Heart left ventricle (tissue), 13 donors: ENCODE measurements at regions not wholly inside any gene's neighbourhood (a gene's known extent, or its start where the extent isn't known, plus 50 kb on each side); places are given as distances from the start of the nearest gene placed in this dataset.

Experiments used
- POLR2A ChIP-seq, 2 donors: fragments of 450-650 bp; IDR thresholded peaks; one replicate each; pipeline ENCODE4 v1.6.1; 2017; ENCODE audit warnings: antibody characterized with exemption in 2 of 2, mild to moderate bottlenecking in 2 of 2, moderate library complexity in 2 of 2
- TF ChIP-seq, protein P1 (sequence below), 12 donors: fragments of 200-600 bp; sonication (generic) in 4 of 12; IDR thresholded peaks; one replicate each; pipeline versions ENCODE4 v1.5.0 to v1.8.0; 2018 to 2022; ENCODE audit warnings: antibody characterized with exemption in 12 of 12, mild to moderate bottlenecking in 5 of 12
- donor health status: ischemic (EF 13 %, LVEDD 7.1; RV severe dilation, severe dysfunction).
- donor health status: DM: no; HTN: yes; CAD: no.
- donor health status: DM: no; HTN: no; CAD: no.
- donor health status: ischemic (EF 25% LVEDD 6.9; RV normal size, moderate dysfunction).
- donor health status: ischemic (EF 25% LVEDD 5.7; RV mildly dilated, moderate dysfunction).
- donor health status: ischemic (EF 35%, LVEDD 5.7; RV mildly dilated, moderate dysfunction).
- donor health status: nonischemic (EF 11% LVEDD 7.7; RV severe dilation, severe dysfunction).
- donor health status: DM: yes; HTN: yes; CAD: no.
- donor health status: PGD.
- donor health status: ischemic (EF 29% LVEDD 5.4; RV normal size, mild dysfunction).
- donor health status: nonischemic (EF 23%, LVEDD 6.1; RV moderate dilation, normal function).

DNA sequence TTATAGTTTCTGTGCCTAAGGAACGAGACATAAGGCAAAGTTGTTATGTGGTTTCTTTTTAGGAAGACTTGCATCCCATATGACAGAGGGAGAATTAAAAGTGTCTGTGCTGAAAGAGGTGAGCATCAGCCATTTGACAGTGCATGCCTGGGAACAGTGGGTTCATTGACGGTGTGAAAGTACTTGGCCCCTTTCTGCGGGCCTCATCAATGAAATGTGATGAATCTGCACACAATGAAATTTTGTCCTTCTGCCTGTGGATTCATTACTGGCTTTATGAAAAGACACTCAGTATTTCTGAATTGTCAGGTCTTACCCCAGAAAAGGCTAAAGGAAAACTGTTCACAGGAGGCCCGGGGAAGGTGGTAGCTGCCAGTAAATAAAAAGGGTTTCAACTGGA lies 295.8 kb downstream of the FOXO1 start:
- no peak for TF ChIP-seq POLR2A (IDR thresholded peaks at IDR 0.05)
- TF ChIP-seq, protein P1, sequence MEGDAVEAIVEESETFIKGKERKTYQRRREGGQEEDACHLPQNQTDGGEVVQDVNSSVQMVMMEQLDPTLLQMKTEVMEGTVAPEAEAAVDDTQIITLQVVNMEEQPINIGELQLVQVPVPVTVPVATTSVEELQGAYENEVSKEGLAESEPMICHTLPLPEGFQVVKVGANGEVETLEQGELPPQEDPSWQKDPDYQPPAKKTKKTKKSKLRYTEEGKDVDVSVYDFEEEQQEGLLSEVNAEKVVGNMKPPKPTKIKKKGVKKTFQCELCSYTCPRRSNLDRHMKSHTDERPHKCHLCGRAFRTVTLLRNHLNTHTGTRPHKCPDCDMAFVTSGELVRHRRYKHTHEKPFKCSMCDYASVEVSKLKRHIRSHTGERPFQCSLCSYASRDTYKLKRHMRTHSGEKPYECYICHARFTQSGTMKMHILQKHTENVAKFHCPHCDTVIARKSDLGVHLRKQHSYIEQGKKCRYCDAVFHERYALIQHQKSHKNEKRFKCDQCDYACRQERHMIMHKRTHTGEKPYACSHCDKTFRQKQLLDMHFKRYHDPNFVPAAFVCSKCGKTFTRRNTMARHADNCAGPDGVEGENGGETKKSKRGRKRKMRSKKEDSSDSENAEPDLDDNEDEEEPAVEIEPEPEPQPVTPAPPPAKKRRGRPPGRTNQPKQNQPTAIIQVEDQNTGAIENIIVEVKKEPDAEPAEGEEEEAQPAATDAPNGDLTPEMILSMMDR (IDR thresholded peaks at IDR 0.05): no peak
